H9 (cell line): ENCODE measurements at regions not wholly inside any gene's neighbourhood (a gene's known extent, or its start where the extent isn't known, plus 50 kb on each side); places are given as distances from the start of the nearest gene placed in this dataset.

ENCODE experiments used
- DNase-seq: peaks from one replicate; pipeline ENCODE4 v3.0.0-alpha.2; 2017
- H2AFZ ChIP-seq: one replicate; pipeline ENCODE4 v1.6.1; 2013; ENCODE audit warnings: mild to moderate bottlenecking, low read length, control low read depth, moderate library complexity
- H2AK5ac ChIP-seq: 2 replicates; pipeline ENCODE4 v1.6.1; 2013; ENCODE audit warnings: low read length, control low read depth, mixed read lengths; ENCODE audit not compliant: insufficient read length
- H2BK120ac ChIP-seq: one replicate; pipeline ENCODE4 v1.6.1; 2013; ENCODE audit warnings: low read depth, mild to moderate bottlenecking, low read length, control low read depth, inconsistent platforms; ENCODE audit not compliant: poor library complexity, severe bottlenecking
- H2BK12ac ChIP-seq: 2 replicates; pipeline ENCODE4 v1.6.1; 2013; ENCODE audit warnings: low read length, control low read depth, mixed read lengths, low read depth; ENCODE audit not compliant: insufficient read length
- H2BK15ac ChIP-seq: 2 replicates; pipeline ENCODE4 v1.6.1; 2013; ENCODE audit warnings: low read depth, low read length, control low read depth
- H2BK20ac ChIP-seq: one replicate; pipeline ENCODE4 v1.6.1; 2013; ENCODE audit warnings: low read depth, mild to moderate bottlenecking, low read length, control low read depth, inconsistent platforms; ENCODE audit not compliant: poor library complexity, severe bottlenecking
- H2BK5ac ChIP-seq: 2 replicates; pipeline ENCODE4 v1.6.1; 2013; ENCODE audit warnings: low read length, control low read depth, mixed read lengths; ENCODE audit not compliant: insufficient read length
- H3K14ac ChIP-seq: 2 replicates; pipeline ENCODE4 v1.6.1; 2013; ENCODE audit warnings: low read length, control low read depth; ENCODE audit not compliant: insufficient read depth
- H3K18ac ChIP-seq: 2 replicates; pipeline ENCODE4 v1.6.1; 2013; ENCODE audit warnings: low read depth, mild to moderate bottlenecking, mixed read lengths, low read length, control low read depth; ENCODE audit not compliant: insufficient read length
- H3K23ac ChIP-seq: 2 replicates; pipeline ENCODE4 v1.6.1; 2013; ENCODE audit warnings: low read length, control low read depth, mixed read lengths, low read depth; ENCODE audit not compliant: insufficient read length
- H3K23me2 ChIP-seq: 2 replicates; pipeline ENCODE4 v1.6.1; 2013; ENCODE audit warnings: low read depth, mild to moderate bottlenecking, mixed read lengths, low read length, control low read depth; ENCODE audit not compliant: insufficient read length, poor library complexity, severe bottlenecking
- H3K27ac ChIP-seq: 2 replicates; pipeline ENCODE4 v1.5.1; 2013; ENCODE audit warnings: low read length, control low read depth, mixed read lengths, low read depth; ENCODE audit not compliant: insufficient read length
- H3K27me3 ChIP-seq: 2 replicates; pipeline ENCODE4 v1.6.1; 2013; ENCODE audit warnings: low read length, control low read depth, inconsistent platforms; ENCODE audit not compliant: insufficient read depth
- H3K4ac ChIP-seq: 2 replicates; pipeline ENCODE4 v1.6.1; 2013; ENCODE audit warnings: low read depth, mild to moderate bottlenecking, control low read depth, inconsistent platforms, low read length, moderate library complexity
- H3K4me1 ChIP-seq: 2 replicates; pipeline ENCODE4 v1.6.1; 2013; ENCODE audit warnings: low read length, control low read depth, inconsistent platforms; ENCODE audit not compliant: insufficient read depth
- H3K4me2 ChIP-seq: 2 replicates; pipeline ENCODE4 v1.6.1; 2013; ENCODE audit warnings: low read length, control low read depth, mixed read lengths; ENCODE audit not compliant: insufficient read length, insufficient read depth
- H3K56ac ChIP-seq: 2 replicates; pipeline ENCODE4 v1.6.1; 2013; ENCODE audit warnings: low read depth, mild to moderate bottlenecking, mixed read lengths, low read length, control low read depth; ENCODE audit not compliant: insufficient read length
- H3K79me1 ChIP-seq: 2 replicates; pipeline ENCODE4 v1.6.1; 2013; ENCODE audit warnings: low read depth, mild to moderate bottlenecking, moderate library complexity, low read length, control low read depth, inconsistent platforms; ENCODE audit not compliant: insufficient read depth, poor library complexity, severe bottlenecking
- H3K79me2 ChIP-seq: 2 replicates; pipeline ENCODE4 v1.6.1; 2013; ENCODE audit warnings: low read length, control low read depth, inconsistent platforms; ENCODE audit not compliant: insufficient read depth
- H3K9ac ChIP-seq: 2 replicates; pipeline ENCODE4 v1.6.1; 2013; ENCODE audit warnings: low read length, control low read depth, mixed read lengths; ENCODE audit not compliant: insufficient read length; ENCODE audit errors: extremely low read depth
- H3K9me3 ChIP-seq: one replicate; pipeline ENCODE4 v1.6.1; 2013; ENCODE audit warnings: low read depth, low read length, inconsistent platforms; ENCODE audit not compliant: control insufficient read depth
- H3T11ph ChIP-seq: one replicate; pipeline ENCODE4 v1.6.1; 2013; ENCODE audit warnings: mild to moderate bottlenecking, low read length, control low read depth, inconsistent platforms
- H4K20me1 ChIP-seq: one replicate; pipeline ENCODE4 v1.6.1; 2013; ENCODE audit not compliant: control insufficient read depth, insufficient read length, insufficient read depth
- H4K5ac ChIP-seq: 2 replicates; pipeline ENCODE4 v1.6.1; 2013; ENCODE audit warnings: low read depth, mild to moderate bottlenecking, mixed read lengths, low read length, control low read depth; ENCODE audit not compliant: insufficient read length
- H4K8ac ChIP-seq: replicated peaks from 2 replicates; pipeline ENCODE4 v1.6.1; 2013; ENCODE audit warnings: low read length, control low read depth, mixed read lengths, low read depth; ENCODE audit not compliant: insufficient read length
- H4K91ac ChIP-seq: 2 replicates; pipeline ENCODE4 v1.6.1; 2013; ENCODE audit warnings: low read depth, mild to moderate bottlenecking, moderate library complexity, mixed read lengths, low read length, control low read depth; ENCODE audit not compliant: insufficient read length
- H3K27ac Mint-ChIP-seq, 3 experiments: 2 replicates in 2 of 3; 3 replicates in 1 of 3; pipeline ENCODE4 v1.8.0; 2020 to 2021; ENCODE audit warnings: mixed read lengths in 3 of 3, mild to moderate bottlenecking in 1 of 3, moderate library complexity in 1 of 3
- H3K27me3 Mint-ChIP-seq: 2 replicates; pipeline ENCODE4 v1.8.0; 2021; ENCODE audit warnings: low read depth, mild to moderate bottlenecking, moderate library complexity, mixed read lengths
- H3K36me3 Mint-ChIP-seq, 3 experiments: 2 replicates in 2 of 3; 3 replicates in 1 of 3; pipeline ENCODE4 v1.8.0; 2020 to 2021; ENCODE audit warnings: low read depth in 3 of 3, mixed read lengths in 3 of 3; ENCODE audit not compliant: insufficient read depth in 1 of 3
- H3K4me1 Mint-ChIP-seq, 2 experiments: 2 replicates each; pipeline ENCODE4 v1.8.0; 2020; ENCODE audit warnings: mixed read lengths in 2 of 2
- H3K4me3 Mint-ChIP-seq, 2 experiments: 2 replicates in 1 of 2; 3 replicates in 1 of 2; pipeline ENCODE4 v1.8.0; 2020 to 2021; ENCODE audit warnings: mild to moderate bottlenecking in 2 of 2, mixed read lengths in 2 of 2, moderate library complexity in 1 of 2
- H3K9me3 Mint-ChIP-seq, 2 experiments: 2 replicates in 1 of 2; 3 replicates in 1 of 2; pipeline ENCODE4 v1.8.0; 2020; ENCODE audit warnings: mild to moderate bottlenecking in 2 of 2, mixed read lengths in 2 of 2, moderate library complexity in 1 of 2
- CTCF ChIP-seq: fragments of 200-600 bp; sonication (generic); conservative IDR thresholded peaks from 3 replicates; pipeline ENCODE4 v1.8.0; 2021; ENCODE audit warnings: antibody characterized with exemption, mild to moderate bottlenecking
- WGBS: extraction: QIAGEN DNeasy Blood & Tissue Kit; methylation state at CpG from one replicate; pipeline ENCODE4 v1.1.7; 2013; ENCODE audit warnings: missing lambda C conversion rate, low lambda C conversion rate, mixed read lengths; ENCODE audit not compliant: insufficient read length; ENCODE audit errors: extremely low coverage; 5-methylcytosine and 5-hydroxymethylcytosine counted together

- H3T11ph ChIP-seq, result no peak overlapping the region
- H3K36me3 Mint-ChIP-seq, result no peaks in the 10 kb centered on the region
- no CpG with 5 or more reads among the region's 4 CpGs for WGBS
Observed at GRCh38 chr3:59563072-59563605, 513.3 kb upstream of the CFAP20DC start.

More at GRCh38 chr3:59563072-59563605, 513.3 kb upstream of the CFAP20DC start:
- H3K4me3 Mint-ChIP-seq, result no peak overlapping the region
- H2BK20ac ChIP-seq, result no peak overlapping the region
- H3K4ac ChIP-seq, result no peak overlapping the region
- no peak overlapping the region for H3K4me2 ChIP-seq
- no peak for DNase-seq
- no peak overlapping the region for H3K27ac Mint-ChIP-seq
- no peak overlapping the region for H2AFZ ChIP-seq
- H2BK5ac ChIP-seq, result no peak overlapping the region
- H2BK15ac ChIP-seq, result no peak overlapping the region
- H2BK120ac ChIP-seq, result no peak overlapping the region
- no peak overlapping the region for H2AK5ac ChIP-seq
- H3K27ac ChIP-seq, result no peak overlapping the region
- H4K8ac ChIP-seq, result no peak overlapping the region
- H4K5ac ChIP-seq, result no peak overlapping the region
- H3K14ac ChIP-seq, result no peak overlapping the region
- H2BK12ac ChIP-seq, result no peak overlapping the region
- no peak for TF ChIP-seq CTCF
- no peaks in the 10 kb centered on the region for H3K9me3 Mint-ChIP-seq
- H3K9me3 ChIP-seq, result no peaks in the 10 kb centered on the region
- H3K56ac ChIP-seq, result no peak overlapping the region
- H3K27me3 Mint-ChIP-seq, result no peaks in the 10 kb centered on the region
- H3K79me1 ChIP-seq, result no peaks in the 10 kb centered on the region
- H3K9ac ChIP-seq, result no peak overlapping the region
- no peaks in the 10 kb centered on the region for H3K4me1 Mint-ChIP-seq
- H3K27me3 ChIP-seq, result no peaks in the 10 kb centered on the region
- H3K18ac ChIP-seq, result no peak overlapping the region
- H3K4me1 ChIP-seq, result no peaks in the 10 kb centered on the region
- H3K23ac ChIP-seq, result no peak overlapping the region
- H4K20me1 ChIP-seq, result no peaks in the 10 kb centered on the region
- H4K91ac ChIP-seq, result no peak overlapping the region
- no peaks in the 10 kb centered on the region for H3K23me2 ChIP-seq
- no peaks in the 10 kb centered on the region for H3K79me2 ChIP-seq
